Stimulated activated naive B cell treated with anti-CD40 and anti-IgM and Interleukin-4, amounts not matched to agents 10 μg/mL and 1 μg/mL and 100 μg/mL, for 72 hours (primary cell): ENCODE measurements at regions not wholly inside any gene's neighbourhood (a gene's known extent, or its start where the extent isn't known, plus 50 kb on each side); places are given as distances from the start of the nearest gene placed in this dataset.

Source experiments
- ATAC-seq, 2 donors: fragments of 150-1000 bp; cut with Tn5 transposase; replicated peaks; 2 replicates each; pipeline ENCODE4 v1.10.0; 2021; ENCODE audit warnings: moderate library complexity in 1 of 2
- DNase-seq: peaks from one replicate; pipeline ENCODE4 v3.0.0; 2021
- H3K27ac Mint-ChIP-seq: one replicate; pipeline ENCODE4 v1.8.0; 2022; ENCODE audit warnings: mild to moderate bottlenecking, mixed read lengths
- H3K27me3 Mint-ChIP-seq, 2 donors: one replicate each; pipeline ENCODE4 v1.8.0; 2022; ENCODE audit warnings: mixed read lengths in 2 of 2
- H3K36me3 Mint-ChIP-seq, 2 donors: one replicate each; pipeline ENCODE4 v1.8.0; 2022; ENCODE audit warnings: mixed read lengths in 2 of 2, mild to moderate bottlenecking in 1 of 2
- H3K4me1 Mint-ChIP-seq, 2 donors: one replicate each; pipeline ENCODE4 v1.8.0; 2022; ENCODE audit warnings: mixed read lengths in 2 of 2, mild to moderate bottlenecking in 1 of 2
- H3K4me3 Mint-ChIP-seq, 2 donors: one replicate each; pipeline ENCODE4 v1.8.0; 2022; ENCODE audit warnings: mild to moderate bottlenecking in 2 of 2, mixed read lengths in 2 of 2, moderate library complexity in 1 of 2
- H3K9me3 Mint-ChIP-seq, 2 donors: one replicate each; pipeline ENCODE4 v1.8.0; 2022; ENCODE audit warnings: mixed read lengths in 2 of 2, mild to moderate bottlenecking in 1 of 2

GRCh38 chr4:114072781-114073180 is 93.3 kb upstream of the ARSJ start:
- H3K36me3 Mint-ChIP-seq: no peaks in the 10 kb centered on the region
- ATAC-seq (no peak), DNase-seq (no peak)
- peaks cover 17 to 39% of the 10 kb centered on the region in 2 donors for H3K27me3 Mint-ChIP-seq
- peaks cover 0 to 5% of the 10 kb centered on the region in 2 donors for H3K9me3 Mint-ChIP-seq
- no peak overlapping the region for H3K27ac Mint-ChIP-seq
- H3K4me3 Mint-ChIP-seq: no peak overlapping the region
- H3K4me1 Mint-ChIP-seq: no peaks in the 10 kb centered on the region

- H3K4me3 Mint-ChIP-seq: no peak overlapping the region
- no peaks in the 10 kb centered on the region for H3K36me3 Mint-ChIP-seq
- no peaks in the 10 kb centered on the region for H3K4me1 Mint-ChIP-seq
- ATAC-seq (no peak), DNase-seq (no peak)
- no peak overlapping the region for H3K27ac Mint-ChIP-seq
- H3K27me3 Mint-ChIP-seq: peaks cover 6 to 29% of the 10 kb centered on the region in 2 donors
- H3K9me3 Mint-ChIP-seq: peaks cover 5 to 7% of the 10 kb centered on the region in 2 donors
These were observed 97.6 kb upstream of the ARSJ start for GRCh38 chr4:114076899-114077570.

- Mint-ChIP-seq H3K4me1 (no peaks in the 10 kb centered on the region), H3K27me3 (peaks cover 6 to 29% of the 10 kb centered on the region in 2 donors), H3K27ac (no peak overlapping the region), H3K36me3 (no peaks in the 10 kb centered on the region), H3K9me3 (peaks cover 5 to 7% of the 10 kb centered on the region in 2 donors), H3K4me3 (no peak overlapping the region)
- ATAC-seq (no peak), DNase-seq (no peak)
These were observed 98.2 kb upstream of the ARSJ start for GRCh38 chr4:114077610-114078009.

- H3K9me3 Mint-ChIP-seq: peaks cover 5 to 7% of the 10 kb centered on the region in 2 donors
- H3K27me3 Mint-ChIP-seq: peaks cover 5 to 23% of the 10 kb centered on the region in 2 donors
- H3K4me3 Mint-ChIP-seq: no peak overlapping the region
- DNase-seq (no peak), ATAC-seq (no peak)
- no peaks in the 10 kb centered on the region for H3K4me1 Mint-ChIP-seq
- no peak overlapping the region for H3K27ac Mint-ChIP-seq
- no peaks in the 10 kb centered on the region for H3K36me3 Mint-ChIP-seq
These were observed 99.2 kb upstream of the ARSJ start for GRCh38 chr4:114078636-114079035.

- Mint-ChIP-seq H3K9me3 (peaks cover 3 to 5% of the 10 kb centered on the region in 2 donors), H3K36me3 (no peaks in the 10 kb centered on the region), H3K4me3 (no peak overlapping the region), H3K4me1 (no peaks in the 10 kb centered on the region), H3K27ac (no peak overlapping the region), H3K27me3 (peaks cover 4 to 6% of the 10 kb centered on the region in 2 donors)
- ATAC-seq: no peak
- DNase-seq: no peak
These were observed 102.3 kb upstream of the ARSJ start for GRCh38 chr4:114081783-114082182.

GRCh38 chr4:114082348-114082747 is 102.9 kb upstream of the ARSJ start:
- no peak for ATAC-seq
- H3K9me3 Mint-ChIP-seq: peaks cover 3 to 5% of the 10 kb centered on the region in 2 donors
- H3K4me3 Mint-ChIP-seq: no peak overlapping the region
- H3K27ac Mint-ChIP-seq: no peak overlapping the region
- no peaks in the 10 kb centered on the region for H3K36me3 Mint-ChIP-seq
- peaks cover 4 to 6% of the 10 kb centered on the region in 2 donors for H3K27me3 Mint-ChIP-seq
- no peak for DNase-seq
- H3K4me1 Mint-ChIP-seq: no peaks in the 10 kb centered on the region

GRCh38 chr4:114085611-114086345 is 106.3 kb upstream of the ARSJ start:
- Mint-ChIP-seq H3K27me3 (peaks cover 6 to 8% of the 10 kb centered on the region in 2 donors), H3K9me3 (peaks cover 0 to 7% of the 10 kb centered on the region in 2 donors), H3K36me3 (no peaks in the 10 kb centered on the region), H3K4me1 (no peaks in the 10 kb centered on the region), H3K27ac (no peak overlapping the region), H3K4me3 (no peak overlapping the region)
- no peak for DNase-seq
- ATAC-seq: no peak

- no peak for DNase-seq
- no peak for ATAC-seq
- Mint-ChIP-seq H3K27ac (no peak overlapping the region), H3K4me3 (no peak overlapping the region), H3K9me3 (peaks cover 0 to 7% of the 10 kb centered on the region in 2 donors), H3K36me3 (no peaks in the 10 kb centered on the region), H3K4me1 (no peaks in the 10 kb centered on the region), H3K27me3 (peaks cover 6 to 8% of the 10 kb centered on the region in 2 donors)
These were observed 108.3 kb upstream of the ARSJ start for GRCh38 chr4:114087596-114088230.

- no peak for ATAC-seq
- Mint-ChIP-seq H3K4me3 (no peak overlapping the region), H3K9me3 (peaks cover 0 to 7% of the 10 kb centered on the region in 2 donors)
These were observed 109.0 kb upstream of the ARSJ start for GRCh38 chr4:114088481-114088880.

GRCh38 chr4:114091546-114091945 is 112.1 kb upstream of the ARSJ start:
- H3K27ac Mint-ChIP-seq: no peak overlapping the region
- no peaks in the 10 kb centered on the region for H3K4me1 Mint-ChIP-seq
- peaks cover 0 to 4% of the 10 kb centered on the region in 2 donors for H3K27me3 Mint-ChIP-seq
- DNase-seq (no peak), ATAC-seq (no peak)
- H3K9me3 Mint-ChIP-seq: peaks cover 0 to 7% of the 10 kb centered on the region in 2 donors
- no peaks in the 10 kb centered on the region for H3K36me3 Mint-ChIP-seq
- H3K4me3 Mint-ChIP-seq: no peak overlapping the region

More at GRCh38 chr4:114088481-114088880, 109.0 kb upstream of the ARSJ start:
- no peak for DNase-seq
- Mint-ChIP-seq H3K27me3 (peaks cover 4 to 6% of the 10 kb centered on the region in 2 donors), H3K4me1 (no peaks in the 10 kb centered on the region), H3K27ac (no peak overlapping the region), H3K36me3 (no peaks in the 10 kb centered on the region)

GRCh38 chr4:114093221-114093715 is 113.8 kb upstream of the ARSJ start:
- Mint-ChIP-seq H3K27ac (no peak overlapping the region), H3K36me3 (no peaks in the 10 kb centered on the region), H3K27me3 (no peaks in the 10 kb centered on the region), H3K9me3 (peaks cover 0 to 7% of the 10 kb centered on the region in 2 donors), H3K4me3 (no peak overlapping the region), H3K4me1 (no peaks in the 10 kb centered on the region)
- DNase-seq (no peak), ATAC-seq (no peak)

- no peak for ATAC-seq
- Mint-ChIP-seq H3K36me3 (no peaks in the 10 kb centered on the region), H3K4me1 (peaks cover 0 to 4% of the 10 kb centered on the region in 2 donors), H3K9me3 (no peaks in the 10 kb centered on the region), H3K27ac (no peak overlapping the region), H3K27me3 (peaks cover 12% of the 10 kb centered on the region in 2 donors), H3K4me3 (no peak overlapping the region)
- DNase-seq: no peak
These were observed 121.0 kb upstream of the ARSJ start for GRCh38 chr4:114100288-114101031.

- Mint-ChIP-seq H3K27ac (no peak overlapping the region), H3K27me3 (peaks cover 12% of the 10 kb centered on the region in 2 donors), H3K4me3 (no peak overlapping the region), H3K9me3 (no peaks in the 10 kb centered on the region), H3K36me3 (no peaks in the 10 kb centered on the region), H3K4me1 (peaks cover 0 to 4% of the 10 kb centered on the region in 2 donors)
- DNase-seq (no peak), ATAC-seq (no peak)
These were observed 124.5 kb upstream of the ARSJ start for GRCh38 chr4:114103908-114104307.

- no peak for DNase-seq
- ATAC-seq: no peak
These were observed 129.4 kb upstream of the ARSJ start for GRCh38 chr4:114108869-114109268.

More at GRCh38 chr4:114108869-114109268, 129.4 kb upstream of the ARSJ start:
- Mint-ChIP-seq H3K27ac (no peak overlapping the region), H3K4me3 (no peak overlapping the region), H3K9me3 (no peaks in the 10 kb centered on the region), H3K4me1 (peaks cover 0 to 2% of the 10 kb centered on the region in 2 donors), H3K36me3 (no peaks in the 10 kb centered on the region), H3K27me3 (peaks cover 6 to 7% of the 10 kb centered on the region in 2 donors)
